Tibial nerve (tissue), 4 donors: ENCODE measurements at regions not wholly inside any gene's neighbourhood (a gene's known extent, or its start where the extent isn't known, plus 50 kb on each side); places are given as distances from the start of the nearest gene placed in this dataset.

Experiments
- CTCF ChIP-seq, 5 experiments: fragments of 200-600 bp in 3 of 5; fragments of 450-650 bp in 2 of 5; sonication (generic) in 3 of 5; IDR thresholded peaks; one replicate each; pipeline ENCODE4 v1.5.1; 2016 to 2019; ENCODE audit warnings: antibody characterized with exemption in 5 of 5, mild to moderate bottlenecking in 3 of 5, moderate library complexity in 2 of 5
- EP300 ChIP-seq, 2 donors: sonication (generic); formaldehyde crosslinking; IDR thresholded peaks; one replicate each; pipeline ENCODE4 v1.6.1; 2017; ENCODE audit warnings: antibody characterized with exemption in 2 of 2, mild to moderate bottlenecking in 1 of 2

DNA sequence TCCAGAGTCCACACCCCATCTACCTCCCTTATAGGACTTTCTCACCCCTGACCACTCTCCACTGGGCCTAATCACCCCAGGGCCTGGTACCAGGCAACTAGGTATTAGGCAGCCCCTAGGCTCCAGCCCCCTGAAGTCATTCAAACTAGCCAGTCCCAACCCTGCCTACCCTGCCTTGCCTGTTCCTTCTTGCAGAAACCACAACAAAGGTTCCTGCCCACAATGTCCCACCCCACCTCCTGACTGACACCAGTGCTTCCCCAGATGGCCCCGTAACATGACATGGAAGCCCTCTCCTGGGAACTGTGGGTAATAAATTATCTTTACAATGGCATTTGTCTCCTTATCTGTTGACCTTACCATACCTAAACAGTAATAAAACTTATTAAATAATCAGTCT lies 100.6 kb upstream of the PDE1C start:
- TF ChIP-seq CTCF (IDR thresholded peaks at IDR 0.05) (no peak), EP300 (IDR thresholded peaks at IDR 0.05) (no peak)
